Smooth muscle cell (in vitro differentiated cells): ENCODE measurements at regions not wholly inside any gene's neighbourhood (a gene's known extent, or its start where the extent isn't known, plus 50 kb on each side); places are given as distances from the start of the nearest gene placed in this dataset.

ENCODE experiments used
- DNase-seq: peaks from one replicate; lab custom pipeline; 2025; ENCODE audit not compliant: unreplicated experiment; lab: John Stamatoyannopoulos, UW
- H2AFZ ChIP-seq: fragments of 200-600 bp; sonication (generic); 2 replicates; pipeline ENCODE4 v1.6.0; 2016; ENCODE audit warnings: antibody characterized with exemption, low read depth, mild to moderate bottlenecking
- H3F3A ChIP-seq: fragments of 200-600 bp; sonication (generic); 2 replicates; pipeline ENCODE4 v1.6.0; 2017; ENCODE audit warnings: antibody characterized with exemption, low read depth
- H3K27ac ChIP-seq: fragments of 200-600 bp; sonication (generic); 2 replicates; pipeline ENCODE4 v1.5.1; 2016; ENCODE audit warnings: low read depth, mild to moderate bottlenecking
- H3K27me3 ChIP-seq: fragments of 200-600 bp; sonication (generic); 2 replicates; pipeline ENCODE4 v1.6.1; 2016; ENCODE audit warnings: low read depth, mild to moderate bottlenecking
- H3K36me3 ChIP-seq: fragments of 200-600 bp; sonication (generic); 2 replicates; pipeline ENCODE4 v1.5.1; 2016; ENCODE audit warnings: low read depth
- H3K4me1 ChIP-seq: fragments of 200-600 bp; sonication (generic); 2 replicates; pipeline ENCODE4 v1.5.1; 2016; ENCODE audit warnings: low read depth
- H3K4me2 ChIP-seq: fragments of 200-600 bp; sonication (generic); 2 replicates; pipeline ENCODE4 v1.6.0; 2016; ENCODE audit warnings: mild to moderate bottlenecking
- H3K4me3 ChIP-seq: fragments of 200-600 bp; sonication (generic); 2 replicates; pipeline ENCODE4 v1.5.1; 2016; ENCODE audit warnings: mild to moderate bottlenecking
- H3K79me2 ChIP-seq: fragments of 200-600 bp; sonication (generic); 2 replicates; pipeline ENCODE4 v1.6.0; 2016; ENCODE audit warnings: low read depth, mild to moderate bottlenecking
- H3K9ac ChIP-seq: fragments of 200-600 bp; sonication (generic); 2 replicates; pipeline ENCODE4 v1.6.0; 2016; ENCODE audit warnings: low read depth
- H3K9me3 ChIP-seq: fragments of 200-600 bp; sonication (generic); replicated peaks from 2 replicates; pipeline ENCODE4 v1.5.1; 2016; ENCODE audit warnings: low read depth
- H4K20me1 ChIP-seq: fragments of 200-600 bp; sonication (generic); 2 replicates; pipeline ENCODE4 v1.6.0; 2016; ENCODE audit warnings: low read depth
- CTCF ChIP-seq: fragments of 200-600 bp; sonication (generic); IDR thresholded peaks from 2 replicates; pipeline ENCODE4 v1.5.1; 2017; ENCODE audit warnings: borderline replicate concordance, mild to moderate bottlenecking, antibody characterized with exemption; ENCODE audit not compliant: insufficient read depth, poor library complexity, severe bottlenecking
- WGBS: methylation state at CpG from one replicate; pipeline ENCODE4 v1.1.7; 2016; ENCODE audit warnings: low lambda C conversion rate; 5-methylcytosine and 5-hydroxymethylcytosine counted together

- no peak overlapping the region for H3K4me3 ChIP-seq
- H3F3A ChIP-seq: no peaks in the 10 kb centered on the region
- H3K27me3 ChIP-seq: no peaks in the 10 kb centered on the region
- no peak overlapping the region for H3K9ac ChIP-seq
- no peaks in the 10 kb centered on the region for H3K4me1 ChIP-seq
- no peak overlapping the region for H3K27ac ChIP-seq
- WGBS: 77% methylated on average over 3 of the region's 3 CpGs
- H2AFZ ChIP-seq: no peak overlapping the region
- no peak for TF ChIP-seq CTCF
- no peaks in the 10 kb centered on the region for H3K36me3 ChIP-seq
- H4K20me1 ChIP-seq: no peaks in the 10 kb centered on the region
- H3K79me2 ChIP-seq: no peaks in the 10 kb centered on the region
- no peak for DNase-seq
- no peak overlapping the region for H3K4me2 ChIP-seq
- H3K9me3 ChIP-seq: no peaks in the 10 kb centered on the region
These were observed 138.6 kb upstream of the UFM1 start for GRCh38 chr13:38210928-38211596.

GRCh38 chr13:38204556-38204955, 145.1 kb upstream of the UFM1 start:
- Histone ChIP-seq H3F3A (no peaks in the 10 kb centered on the region), H3K36me3 (no peaks in the 10 kb centered on the region), H3K9me3 (no peaks in the 10 kb centered on the region), H2AFZ (no peak overlapping the region), H3K4me1 (no peaks in the 10 kb centered on the region), H3K9ac (no peak overlapping the region), H3K27ac (no peak overlapping the region), H3K27me3 (no peaks in the 10 kb centered on the region), H3K4me3 (no peak overlapping the region), H4K20me1 (no peaks in the 10 kb centered on the region), H3K79me2 (no peaks in the 10 kb centered on the region), H3K4me2 (no peak overlapping the region)
- DNase-seq: no peak
- TF ChIP-seq CTCF: no peak

- H3K4me1 ChIP-seq: no peaks in the 10 kb centered on the region
- no peaks in the 10 kb centered on the region for H3F3A ChIP-seq
- H3K27me3 ChIP-seq: no peaks in the 10 kb centered on the region
- no peak overlapping the region for H3K27ac ChIP-seq
- DNase-seq: no peak
- no peak overlapping the region for H3K9ac ChIP-seq
- no peaks in the 10 kb centered on the region for H3K79me2 ChIP-seq
- H3K4me3 ChIP-seq: no peak overlapping the region
- H3K9me3 ChIP-seq: no peaks in the 10 kb centered on the region
- no peaks in the 10 kb centered on the region for H4K20me1 ChIP-seq
- H3K4me2 ChIP-seq: no peak overlapping the region
- WGBS: 54% methylated on average over 4 of the region's 4 CpGs
- no peak for TF ChIP-seq CTCF
- H3K36me3 ChIP-seq: no peaks in the 10 kb centered on the region
- H2AFZ ChIP-seq: no peak overlapping the region
These were observed 146.9 kb upstream of the UFM1 start for GRCh38 chr13:38202740-38203139.

- H3K9ac ChIP-seq: no peak overlapping the region
- H3K27me3 ChIP-seq: no peaks in the 10 kb centered on the region
- H4K20me1 ChIP-seq: no peaks in the 10 kb centered on the region
- H3K27ac ChIP-seq: no peak overlapping the region
- TF ChIP-seq CTCF: no peak
- H3K4me2 ChIP-seq: no peak overlapping the region
- no peak for DNase-seq
- no peaks in the 10 kb centered on the region for H3F3A ChIP-seq
- H2AFZ ChIP-seq: no peak overlapping the region
- H3K36me3 ChIP-seq: no peaks in the 10 kb centered on the region
- H3K4me1 ChIP-seq: no peaks in the 10 kb centered on the region
- no peaks in the 10 kb centered on the region for H3K9me3 ChIP-seq
- no peak overlapping the region for H3K4me3 ChIP-seq
- H3K79me2 ChIP-seq: no peaks in the 10 kb centered on the region
- WGBS: 86% methylated on average over 3 of the region's 3 CpGs
These were observed 158.6 kb upstream of the UFM1 start for GRCh38 chr13:38191016-38191415.
